ENCODE measurements at regions not wholly inside any gene's neighbourhood (a gene's known extent, or its start where the extent isn't known, plus 50 kb on each side); places are given as distances from the start of the nearest gene placed in this dataset.

DNA sequence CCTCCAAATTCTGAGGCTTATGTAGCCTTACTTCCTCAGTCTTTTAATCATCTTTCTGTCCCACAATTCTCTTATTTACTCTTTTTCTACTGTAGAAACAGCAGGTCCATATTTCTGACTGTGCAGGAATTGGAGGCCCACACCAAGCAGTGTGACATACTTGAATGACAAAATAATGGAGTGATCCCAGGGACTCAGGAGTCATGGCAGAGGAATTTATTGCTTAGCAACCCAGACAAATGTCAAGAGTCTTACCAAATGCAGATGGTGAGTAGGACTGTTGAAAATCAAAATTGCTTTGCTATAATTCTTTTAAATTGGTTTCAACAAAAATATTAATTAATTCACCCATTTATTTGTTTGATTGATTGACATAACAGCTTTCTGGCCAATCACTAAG, 59.9 kb downstream of the HTR1B start:
- H3K4me3 ChIP-seq (ENCODE audit: control insufficient read depth, low read depth, low read length) = no peak overlapping the region
- TF ChIP-seq CTCF (conservative IDR thresholded peaks at IDR 0.05; ENCODE audit: control insufficient read depth, insufficient read depth, low read depth, low read length) = no peak
- DNase-seq (ENCODE audit: low read depth) = peak; percentile 39

DNA sequence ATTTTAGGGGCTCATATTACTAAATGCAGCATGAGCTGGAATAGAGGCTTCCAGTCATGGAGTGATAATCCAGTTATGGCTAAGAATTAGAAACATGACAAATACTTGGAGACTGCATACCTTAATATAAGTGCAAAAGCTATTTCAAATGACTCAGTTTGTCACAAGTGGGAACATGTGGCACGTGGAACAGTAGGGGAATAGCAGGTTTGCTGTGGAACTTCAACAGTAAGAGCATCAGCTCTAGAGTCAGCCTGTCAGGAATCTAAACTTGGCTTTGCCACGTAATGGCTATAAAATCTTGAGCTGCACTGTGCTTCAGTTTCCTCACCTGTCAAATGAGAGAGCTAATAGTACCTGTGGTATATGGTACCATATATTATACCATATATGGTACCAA, 62.1 kb downstream of the HTR1B start:
- TF ChIP-seq CTCF (conservative IDR thresholded peaks at IDR 0.05; ENCODE audit: control insufficient read depth, insufficient read depth, low read depth, low read length) = no peak
- DNase-seq (ENCODE audit: low read depth) = no peak
- H3K4me3 ChIP-seq (ENCODE audit: control insufficient read depth, low read depth, low read length) = no peak overlapping the region

GRCh38 chr6:77397561-77397960, 65.7 kb downstream of the HTR1B start:
- DNase-seq (ENCODE audit: low read depth) = peak; percentile 2
- TF ChIP-seq CTCF (conservative IDR thresholded peaks at IDR 0.05; ENCODE audit: control insufficient read depth, insufficient read depth, low read depth, low read length) = no peak
- H3K4me3 ChIP-seq (ENCODE audit: control insufficient read depth, low read depth, low read length) = no peak overlapping the region

DNA sequence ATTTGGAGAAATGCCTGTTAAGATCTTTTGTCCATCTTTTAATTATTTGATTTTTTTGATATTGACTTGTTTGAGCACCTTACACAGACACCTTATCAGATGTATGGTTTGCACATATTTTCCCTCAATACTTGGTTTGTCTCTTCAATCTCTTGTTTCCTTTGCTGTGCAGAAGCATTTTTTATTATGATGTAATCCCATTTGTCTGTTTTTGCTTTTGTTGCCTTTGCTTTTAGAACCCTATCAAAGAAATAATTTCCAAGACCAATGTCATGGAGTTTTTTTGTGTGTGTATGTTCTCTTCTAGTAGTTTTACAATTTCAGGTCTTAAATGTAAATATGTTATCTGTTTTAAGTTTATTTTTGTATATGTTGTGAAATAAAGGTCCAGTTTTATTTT, 73.9 kb downstream of the HTR1B start:
- TF ChIP-seq CTCF (conservative IDR thresholded peaks at IDR 0.05; ENCODE audit: control insufficient read depth, insufficient read depth, low read depth, low read length) = no peak
- DNase-seq (ENCODE audit: low read depth) = no peak

DNA sequence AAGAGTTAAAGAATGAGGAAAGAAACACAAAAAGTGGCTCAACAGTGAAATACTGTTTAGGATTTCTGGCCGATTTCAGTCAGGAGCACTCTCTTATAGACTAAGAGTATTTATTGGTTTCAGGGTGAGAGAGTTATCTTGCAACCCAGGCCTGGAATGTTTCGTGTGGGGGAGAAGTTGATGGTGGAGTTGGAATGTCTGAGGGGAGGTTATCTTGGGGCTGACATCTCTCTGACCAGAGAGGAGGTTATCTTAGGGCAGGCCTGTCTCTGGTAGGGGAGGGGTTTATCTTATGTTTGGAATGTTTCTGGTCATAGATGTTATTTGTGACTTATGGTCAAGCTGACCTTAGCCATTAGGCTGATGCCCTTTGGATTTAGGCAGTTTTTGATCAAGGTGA, 80.3 kb downstream of the HTR1B start:
- H3K4me3 ChIP-seq (ENCODE audit: control insufficient read depth, low read depth, low read length) = no peak overlapping the region
- no peak for DNase-seq (ENCODE audit: low read depth)
- TF ChIP-seq CTCF (conservative IDR thresholded peaks at IDR 0.05; ENCODE audit: control insufficient read depth, insufficient read depth, low read depth, low read length) = no peak

More for the DNA sequence above, 73.9 kb downstream of the HTR1B start:
- no peak overlapping the region for H3K4me3 ChIP-seq (ENCODE audit: control insufficient read depth, low read depth, low read length)

GRCh38 chr6:77373955-77374354, 89.3 kb downstream of the HTR1B start:
- no peak for DNase-seq (ENCODE audit: low read depth)
- no peak for TF ChIP-seq CTCF (conservative IDR thresholded peaks at IDR 0.05; ENCODE audit: control insufficient read depth, insufficient read depth, low read depth, low read length)
- H3K4me3 ChIP-seq (ENCODE audit: control insufficient read depth, low read depth, low read length) = no peak overlapping the region

- no peak for TF ChIP-seq CTCF (conservative IDR thresholded peaks at IDR 0.05; ENCODE audit: control insufficient read depth, insufficient read depth, low read depth, low read length)
- no peak overlapping the region for H3K4me3 ChIP-seq (ENCODE audit: control insufficient read depth, low read depth, low read length)
- no peak for DNase-seq (ENCODE audit: low read depth)
Observed at GRCh38 chr6:77371748-77372147, 91.5 kb downstream of the HTR1B start.
